Tibial nerve (tissue), 4 donors: ENCODE measurements at regions not wholly inside any gene's neighbourhood (a gene's known extent, or its start where the extent isn't known, plus 50 kb on each side); places are given as distances from the start of the nearest gene placed in this dataset.

Experiments
- DNase-seq, 2 donors: peaks; one replicate each; pipeline ENCODE4 v3.0.0-alpha.2; 2019; ENCODE audit warnings: low spot score in 2 of 2
- H3K27ac ChIP-seq, 4 donors: fragments of 200-600 bp; sonication (generic) in 3 of 4; one replicate each; pipeline ENCODE4 v1.5.1; 2017 to 2019; ENCODE audit warnings: mild to moderate bottlenecking in 1 of 4
- H3K27me3 ChIP-seq, 2 donors: fragments of 200-600 bp; sonication (generic) in 1 of 2; one replicate each; pipeline versions ENCODE4 v1.5.1 to v1.6.0; 2017 to 2019
- H3K36me3 ChIP-seq, 3 donors: fragments of 200-600 bp; sonication (generic); one replicate each; pipeline ENCODE4 v1.5.1; 2018 to 2019
- H3K4me1 ChIP-seq, 4 donors: fragments of 200-600 bp; sonication (generic) in 3 of 4; one replicate each; pipeline ENCODE4 v1.5.1; 2017 to 2019
- H3K4me3 ChIP-seq, 4 donors: fragments of 200-600 bp; sonication (generic) in 3 of 4; one replicate each; pipeline ENCODE4 v1.5.1; 2017 to 2019; ENCODE audit warnings: mild to moderate bottlenecking in 1 of 4, moderate library complexity in 1 of 4
- H3K9me3 ChIP-seq, 4 donors: fragments of 200-600 bp; sonication (generic) in 3 of 4; one replicate each; pipeline ENCODE4 v1.5.1; 2017 to 2019
- EP300 ChIP-seq, 2 donors: sonication (generic); formaldehyde crosslinking; IDR thresholded peaks; one replicate each; pipeline ENCODE4 v1.6.1; 2017; ENCODE audit warnings: antibody characterized with exemption in 2 of 2, mild to moderate bottlenecking in 1 of 2
- POLR2A ChIP-seq, 2 donors: fragments of 450-650 bp; IDR thresholded peaks; one replicate each; pipeline ENCODE4 v1.6.1; 2017; ENCODE audit warnings: antibody characterized with exemption in 2 of 2, mild to moderate bottlenecking in 2 of 2, moderate library complexity in 2 of 2
- WGBS, 2 donors: methylation state at CpG; one replicate each; pipeline ENCODE4 v1.1.5; 2018; 5-methylcytosine and 5-hydroxymethylcytosine counted together
- TF ChIP-seq, protein P1 (sequence below), 5 experiments: fragments of 200-600 bp in 3 of 5; fragments of 450-650 bp in 2 of 5; sonication (generic) in 3 of 5; IDR thresholded peaks; one replicate each; pipeline ENCODE4 v1.5.1; 2016 to 2019; ENCODE audit warnings: antibody characterized with exemption in 5 of 5, mild to moderate bottlenecking in 3 of 5, moderate library complexity in 2 of 5

DNA sequence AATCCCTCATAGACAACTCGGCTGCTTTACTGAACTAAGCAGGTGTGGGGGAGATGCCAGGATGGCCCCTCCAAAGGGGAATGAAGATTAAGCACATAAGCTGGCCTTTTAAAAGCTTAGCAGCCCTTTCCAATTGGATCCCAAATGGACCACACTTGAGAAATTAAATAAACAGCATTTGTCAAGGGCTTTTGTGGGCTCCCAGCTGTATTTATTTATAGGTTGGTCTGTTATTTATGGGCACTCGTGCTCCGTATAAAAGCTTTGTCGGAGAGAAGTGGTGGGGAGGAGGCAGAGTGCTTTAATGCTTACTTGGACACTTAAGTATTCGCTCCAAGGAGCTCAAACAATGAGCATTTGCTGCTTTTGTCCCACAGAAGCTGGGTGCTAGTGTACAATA, 580.2 kb downstream of the MED13L start:
- Histone ChIP-seq H3K27me3 (no peaks in the 10 kb centered on the region), H3K36me3 (no peaks in the 10 kb centered on the region), H3K4me3 (no peak overlapping the region), H3K9me3 (no peaks in the 10 kb centered on the region), H3K4me1 (no peaks in the 10 kb centered on the region), H3K27ac (no peak overlapping the region)
- 38 to 41% methylated on average over 5 of the region's 5 CpGs for WGBS, 2 donors
- DNase-seq = no peak
- TF ChIP-seq, protein P1, sequence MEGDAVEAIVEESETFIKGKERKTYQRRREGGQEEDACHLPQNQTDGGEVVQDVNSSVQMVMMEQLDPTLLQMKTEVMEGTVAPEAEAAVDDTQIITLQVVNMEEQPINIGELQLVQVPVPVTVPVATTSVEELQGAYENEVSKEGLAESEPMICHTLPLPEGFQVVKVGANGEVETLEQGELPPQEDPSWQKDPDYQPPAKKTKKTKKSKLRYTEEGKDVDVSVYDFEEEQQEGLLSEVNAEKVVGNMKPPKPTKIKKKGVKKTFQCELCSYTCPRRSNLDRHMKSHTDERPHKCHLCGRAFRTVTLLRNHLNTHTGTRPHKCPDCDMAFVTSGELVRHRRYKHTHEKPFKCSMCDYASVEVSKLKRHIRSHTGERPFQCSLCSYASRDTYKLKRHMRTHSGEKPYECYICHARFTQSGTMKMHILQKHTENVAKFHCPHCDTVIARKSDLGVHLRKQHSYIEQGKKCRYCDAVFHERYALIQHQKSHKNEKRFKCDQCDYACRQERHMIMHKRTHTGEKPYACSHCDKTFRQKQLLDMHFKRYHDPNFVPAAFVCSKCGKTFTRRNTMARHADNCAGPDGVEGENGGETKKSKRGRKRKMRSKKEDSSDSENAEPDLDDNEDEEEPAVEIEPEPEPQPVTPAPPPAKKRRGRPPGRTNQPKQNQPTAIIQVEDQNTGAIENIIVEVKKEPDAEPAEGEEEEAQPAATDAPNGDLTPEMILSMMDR (IDR thresholded peaks at IDR 0.05) = no peak
- TF ChIP-seq POLR2A (IDR thresholded peaks at IDR 0.05) (no peak), EP300 (IDR thresholded peaks at IDR 0.05) (no peak)

DNA sequence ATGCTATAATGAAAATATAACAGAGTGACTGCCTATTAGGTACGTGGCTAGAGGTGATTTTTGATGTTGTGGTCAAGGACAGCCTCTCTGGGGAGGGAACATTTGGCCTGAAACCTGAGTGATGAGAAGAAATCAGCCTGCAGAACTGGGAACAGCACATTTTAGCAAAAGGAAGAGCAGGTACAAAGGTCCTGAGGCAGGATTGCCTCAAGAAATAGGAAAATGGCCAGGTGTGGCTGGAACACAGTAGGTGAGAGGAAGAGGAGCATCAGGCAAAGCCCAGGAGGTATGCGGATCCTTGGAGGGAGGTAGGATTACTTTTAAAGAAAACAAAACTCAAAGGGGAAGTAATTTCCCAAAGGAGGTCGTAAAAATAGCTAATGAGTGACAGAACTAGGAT, 582.9 kb downstream of the MED13L start:
- no peak overlapping the region for H3K27ac ChIP-seq
- H3K4me1 ChIP-seq = no peaks in the 10 kb centered on the region
- no peak overlapping the region for H3K4me3 ChIP-seq
- 73 to 80% methylated on average over 3 of the region's 3 CpGs for WGBS, 2 donors
- H3K36me3 ChIP-seq = no peaks in the 10 kb centered on the region
- TF ChIP-seq POLR2A (IDR thresholded peaks at IDR 0.05) (no peak), EP300 (IDR thresholded peaks at IDR 0.05) (no peak)
- TF ChIP-seq, protein P1 (IDR thresholded peaks at IDR 0.05) = no peak
- no peak for DNase-seq
- H3K27me3 ChIP-seq = no peaks in the 10 kb centered on the region
- no peaks in the 10 kb centered on the region for H3K9me3 ChIP-seq

GRCh38 chr12:115693970-115694369, 583.5 kb downstream of the MED13L start:
- Histone ChIP-seq H3K27ac (no peak overlapping the region), H3K4me1 (no peaks in the 10 kb centered on the region), H3K9me3 (no peaks in the 10 kb centered on the region), H3K36me3 (no peaks in the 10 kb centered on the region), H3K27me3 (no peaks in the 10 kb centered on the region), H3K4me3 (no peak overlapping the region)
- no peak for DNase-seq
- TF ChIP-seq POLR2A (IDR thresholded peaks at IDR 0.05) (no peak), EP300 (IDR thresholded peaks at IDR 0.05) (no peak)
- TF ChIP-seq, protein P1 (IDR thresholded peaks at IDR 0.05) = no peak

- no peak for TF ChIP-seq POLR2A (IDR thresholded peaks at IDR 0.05)
- TF ChIP-seq, protein P1 (IDR thresholded peaks at IDR 0.05) = no peak
- no peak overlapping the region for H3K27ac ChIP-seq
- H3K4me3 ChIP-seq = no peak overlapping the region
- no peaks in the 10 kb centered on the region for H3K36me3 ChIP-seq
- no peaks in the 10 kb centered on the region for H3K4me1 ChIP-seq
- WGBS, 2 donors = 78 to 90% methylated on average over 2 of the region's 2 CpGs
- H3K9me3 ChIP-seq = no peaks in the 10 kb centered on the region
- no peaks in the 10 kb centered on the region for H3K27me3 ChIP-seq
- DNase-seq = no peak
Observed at GRCh38 chr12:115691123-115691522, 586.4 kb downstream of the MED13L start.

DNA sequence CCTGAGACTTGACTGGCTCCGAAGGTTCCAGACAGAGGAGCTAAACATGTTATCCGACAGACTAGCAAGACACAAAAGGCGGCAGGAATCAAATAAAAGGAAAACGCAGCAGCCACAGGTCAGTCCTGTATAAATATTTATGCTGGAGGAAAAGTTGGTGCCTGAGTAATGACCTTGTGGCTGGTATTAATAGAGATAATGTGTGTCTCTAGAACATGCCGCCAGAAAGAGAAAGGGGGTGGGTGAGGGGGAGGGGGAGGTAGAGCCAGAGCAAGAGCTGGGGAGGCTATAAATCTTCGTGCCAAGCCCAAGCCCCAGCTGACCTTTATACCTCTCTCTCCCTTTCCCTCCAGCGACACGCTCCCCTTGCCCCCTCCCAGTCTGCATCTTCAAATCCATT, 590.4 kb downstream of the MED13L start:
- DNase-seq = no peak
- WGBS, 2 donors = 19 to 23% methylated on average over 8 of the region's 8 CpGs
- H3K4me3 ChIP-seq = no peak overlapping the region
- no peaks in the 10 kb centered on the region for H3K4me1 ChIP-seq
- TF ChIP-seq, protein P1 (IDR thresholded peaks at IDR 0.05) = no peak
- no peak for TF ChIP-seq POLR2A (IDR thresholded peaks at IDR 0.05)
- no peak for TF ChIP-seq EP300 (IDR thresholded peaks at IDR 0.05)
- no peak overlapping the region for H3K27ac ChIP-seq
- H3K36me3 ChIP-seq = no peaks in the 10 kb centered on the region
- no peaks in the 10 kb centered on the region for H3K27me3 ChIP-seq
- no peaks in the 10 kb centered on the region for H3K9me3 ChIP-seq
